ENCODE measurements at regions not wholly inside any gene's neighbourhood (a gene's known extent, or its start where the extent isn't known, plus 50 kb on each side); places are given as distances from the start of the nearest gene placed in this dataset.
"Not testable (repeated sequence)": the region's sequence is repeated elsewhere in the genome, so short reads cannot be mapped to it uniquely, and the experiment has no call there.

DNA sequence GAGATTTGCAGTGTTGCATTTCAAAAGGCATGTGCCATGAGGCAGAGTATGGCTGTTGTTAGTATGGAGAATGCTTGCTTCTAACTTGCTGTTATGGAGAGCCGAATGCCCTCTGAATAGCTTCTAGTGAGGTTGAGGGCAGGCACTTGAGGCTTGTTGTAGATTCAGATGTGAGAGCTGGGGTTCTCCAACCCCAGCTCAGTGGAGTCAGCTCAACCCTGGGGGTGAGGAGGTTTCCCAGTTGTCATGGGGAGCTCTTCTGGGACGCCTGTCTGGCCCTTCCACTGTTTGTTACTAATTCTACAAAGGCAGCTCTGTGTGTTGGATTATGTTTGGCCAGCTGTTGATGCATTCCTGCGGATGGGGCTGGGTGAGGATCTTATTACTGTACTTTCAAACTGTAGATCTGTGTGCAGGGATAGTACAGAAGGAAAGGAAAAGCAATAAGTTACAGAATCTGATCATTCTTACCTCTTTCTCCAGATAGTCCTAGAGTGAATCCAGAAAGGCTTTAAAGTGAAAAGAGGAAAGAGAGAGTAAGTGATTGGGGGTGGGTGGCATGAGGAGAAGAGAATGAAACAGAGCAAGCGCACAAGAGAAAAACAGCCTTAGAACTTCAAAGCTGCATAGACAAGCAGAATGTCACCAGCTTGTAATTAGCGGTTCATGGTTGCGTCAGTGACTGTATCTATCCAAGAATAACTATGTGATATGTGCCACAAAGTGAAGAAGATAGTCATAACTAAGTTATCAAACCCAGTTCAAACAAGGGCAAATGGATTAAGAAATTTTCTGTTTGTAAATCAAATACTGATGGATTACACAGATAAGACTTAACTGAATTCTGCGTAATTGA, 148.7 kb downstream of the PRL start:
- no peak overlapping the region for H3K9ac ChIP-seq (ENCODE audit: low read depth, low read length)

DNA sequence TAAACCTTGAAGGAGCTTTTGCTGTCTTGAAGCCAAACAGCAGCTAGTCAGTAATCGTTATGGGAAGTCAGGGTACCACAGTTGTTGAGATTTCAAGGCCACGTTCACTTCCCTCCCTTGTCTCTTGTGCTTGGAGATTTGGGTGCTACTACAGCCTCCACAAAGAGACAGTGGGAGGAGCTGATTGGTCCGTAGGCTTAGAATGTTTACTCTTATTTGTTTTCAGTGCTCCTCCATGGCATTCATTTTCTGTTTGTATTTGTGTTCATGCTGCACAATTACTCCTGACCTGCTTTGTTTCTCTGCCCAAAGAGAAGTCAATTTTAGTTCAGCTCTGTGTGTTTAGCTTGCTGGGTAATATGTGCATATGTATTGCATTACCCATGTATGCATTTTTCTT, 147.7 kb downstream of the PRL start:
- Histone ChIP-seq H3K27me3 (ENCODE audit: control insufficient read depth, insufficient read depth, low read length) (no peaks in the 10 kb centered on the region), H3K4me3 (ENCODE audit: low read depth, low read length) (no peak overlapping the region), H3K9ac (ENCODE audit: low read depth, low read length) (no peak overlapping the region), H3K9me3 (ENCODE audit: control insufficient read depth, insufficient read depth, low read length) (no peaks in the 10 kb centered on the region), H3K36me3 (ENCODE audit: control insufficient read depth, insufficient read depth, low read length) (no peaks in the 10 kb centered on the region), H3K4me1 (ENCODE audit: control insufficient read depth, insufficient read depth, low read length) (peaks cover 29% of the 10 kb centered on the region)

More for the DNA sequence above, 148.7 kb downstream of the PRL start:
- Histone ChIP-seq H3K9me3 (ENCODE audit: control insufficient read depth, insufficient read depth, low read length) (no peaks in the 10 kb centered on the region), H3K36me3 (ENCODE audit: control insufficient read depth, insufficient read depth, low read length) (no peaks in the 10 kb centered on the region), H3K4me1 (ENCODE audit: control insufficient read depth, insufficient read depth, low read length) (peaks cover 29% of the 10 kb centered on the region), H3K4me3 (ENCODE audit: low read depth, low read length) (no peak overlapping the region), H3K27me3 (ENCODE audit: control insufficient read depth, insufficient read depth, low read length) (no peaks in the 10 kb centered on the region)

DNA sequence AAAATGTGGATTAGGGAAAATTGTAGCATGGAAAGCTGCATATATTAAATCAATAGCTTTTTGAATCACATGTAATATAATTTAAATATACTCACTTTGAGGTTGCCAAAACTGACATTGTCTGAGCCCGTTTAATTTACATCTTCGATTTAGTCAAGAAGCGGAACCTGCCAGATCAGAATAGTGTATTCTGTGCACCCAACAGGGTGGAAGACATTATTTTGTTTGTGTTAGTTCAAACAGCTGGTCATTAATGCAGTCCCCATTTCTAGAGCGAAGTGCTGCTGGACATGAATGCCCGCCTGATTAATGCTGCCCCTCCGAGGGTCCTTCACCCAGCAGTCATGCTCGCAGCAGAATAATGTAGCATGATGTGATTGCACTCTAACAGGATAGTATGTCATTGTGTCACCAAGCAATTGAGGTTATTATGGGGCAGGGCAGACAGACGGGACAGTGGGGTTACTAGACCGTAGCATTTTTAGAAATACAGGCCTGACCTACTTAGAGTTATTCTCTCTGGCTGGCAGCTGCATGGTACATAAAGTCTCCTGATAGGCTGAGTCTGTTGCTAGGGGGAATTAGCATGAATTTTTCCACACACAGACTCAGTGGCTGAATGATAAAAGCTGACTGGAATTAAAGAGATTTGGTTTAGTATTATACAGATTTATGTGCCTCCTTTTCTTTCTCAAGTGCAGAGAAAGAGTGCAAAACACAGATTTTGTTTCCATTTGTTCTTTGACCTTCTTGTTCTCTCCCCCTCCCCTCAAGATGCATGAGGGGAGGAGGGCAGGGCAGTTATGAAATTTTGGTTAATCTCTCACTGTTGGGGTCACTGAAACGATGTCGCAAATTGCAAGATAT, 147.1 kb downstream of the PRL start:
- peaks cover 29% of the 10 kb centered on the region for H3K4me1 ChIP-seq (ENCODE audit: control insufficient read depth, insufficient read depth, low read length)

GRCh38 chr6:22150368-22151035, 146.3 kb downstream of the PRL start:
- H3K9ac ChIP-seq (ENCODE audit: low read depth, low read length) = no peak overlapping the region
- H3K4me1 ChIP-seq (ENCODE audit: control insufficient read depth, insufficient read depth, low read length) = peaks cover 24% of the 10 kb centered on the region
- no peaks in the 10 kb centered on the region for H3K36me3 ChIP-seq (ENCODE audit: control insufficient read depth, insufficient read depth, low read length)
- no peaks in the 10 kb centered on the region for H3K27me3 ChIP-seq (ENCODE audit: control insufficient read depth, insufficient read depth, low read length)
- no peaks in the 10 kb centered on the region for H3K9me3 ChIP-seq (ENCODE audit: control insufficient read depth, insufficient read depth, low read length)
- no peak overlapping the region for H3K4me3 ChIP-seq (ENCODE audit: low read depth, low read length)

More for the DNA sequence above, 147.1 kb downstream of the PRL start:
- Histone ChIP-seq H3K9me3 (ENCODE audit: control insufficient read depth, insufficient read depth, low read length) (no peaks in the 10 kb centered on the region), H3K36me3 (ENCODE audit: control insufficient read depth, insufficient read depth, low read length) (no peaks in the 10 kb centered on the region), H3K9ac (ENCODE audit: low read depth, low read length) (no peak overlapping the region), H3K4me3 (ENCODE audit: low read depth, low read length) (no peak overlapping the region), H3K27me3 (ENCODE audit: control insufficient read depth, insufficient read depth, low read length) (no peaks in the 10 kb centered on the region)

DNA sequence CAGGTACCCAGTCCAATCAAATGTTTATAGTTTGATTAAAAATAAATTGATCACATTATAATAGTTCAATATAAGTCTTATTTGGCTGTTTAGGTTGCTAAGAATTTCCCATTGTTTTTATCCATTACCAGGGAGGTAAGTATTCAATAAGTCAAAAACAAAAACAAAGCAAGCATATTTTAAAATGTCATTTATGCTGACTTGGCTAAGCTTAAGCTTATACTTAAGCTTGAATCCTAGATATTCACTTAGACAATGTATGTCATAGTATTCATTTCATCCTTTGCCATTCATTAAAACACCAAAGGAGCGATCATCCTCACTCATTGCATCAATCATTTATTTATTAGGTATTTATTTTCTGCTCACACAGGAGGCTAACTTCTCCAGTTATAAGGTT, 144.9 kb downstream of the PRL start:
- Histone ChIP-seq H3K9me3 (ENCODE audit: control insufficient read depth, insufficient read depth, low read length) (no peaks in the 10 kb centered on the region), H3K4me3 (ENCODE audit: low read depth, low read length) (no peak overlapping the region), H3K27me3 (ENCODE audit: control insufficient read depth, insufficient read depth, low read length) (no peaks in the 10 kb centered on the region), H3K4me1 (ENCODE audit: control insufficient read depth, insufficient read depth, low read length) (peaks cover 17% of the 10 kb centered on the region), H3K9ac (ENCODE audit: low read depth, low read length) (no peak overlapping the region), H3K36me3 (ENCODE audit: control insufficient read depth, insufficient read depth, low read length) (no peaks in the 10 kb centered on the region)

GRCh38 chr6:22152841-22153240, 144.0 kb downstream of the PRL start:
- Histone ChIP-seq H3K9ac (ENCODE audit: low read depth, low read length) (no peak overlapping the region), H3K36me3 (ENCODE audit: control insufficient read depth, insufficient read depth, low read length) (no peaks in the 10 kb centered on the region), H3K4me3 (ENCODE audit: low read depth, low read length) (no peak overlapping the region), H3K27me3 (ENCODE audit: control insufficient read depth, insufficient read depth, low read length) (no peaks in the 10 kb centered on the region), H3K9me3 (ENCODE audit: control insufficient read depth, insufficient read depth, low read length) (no peaks in the 10 kb centered on the region), H3K4me1 (ENCODE audit: control insufficient read depth, insufficient read depth, low read length) (peaks cover 8% of the 10 kb centered on the region)

DNA sequence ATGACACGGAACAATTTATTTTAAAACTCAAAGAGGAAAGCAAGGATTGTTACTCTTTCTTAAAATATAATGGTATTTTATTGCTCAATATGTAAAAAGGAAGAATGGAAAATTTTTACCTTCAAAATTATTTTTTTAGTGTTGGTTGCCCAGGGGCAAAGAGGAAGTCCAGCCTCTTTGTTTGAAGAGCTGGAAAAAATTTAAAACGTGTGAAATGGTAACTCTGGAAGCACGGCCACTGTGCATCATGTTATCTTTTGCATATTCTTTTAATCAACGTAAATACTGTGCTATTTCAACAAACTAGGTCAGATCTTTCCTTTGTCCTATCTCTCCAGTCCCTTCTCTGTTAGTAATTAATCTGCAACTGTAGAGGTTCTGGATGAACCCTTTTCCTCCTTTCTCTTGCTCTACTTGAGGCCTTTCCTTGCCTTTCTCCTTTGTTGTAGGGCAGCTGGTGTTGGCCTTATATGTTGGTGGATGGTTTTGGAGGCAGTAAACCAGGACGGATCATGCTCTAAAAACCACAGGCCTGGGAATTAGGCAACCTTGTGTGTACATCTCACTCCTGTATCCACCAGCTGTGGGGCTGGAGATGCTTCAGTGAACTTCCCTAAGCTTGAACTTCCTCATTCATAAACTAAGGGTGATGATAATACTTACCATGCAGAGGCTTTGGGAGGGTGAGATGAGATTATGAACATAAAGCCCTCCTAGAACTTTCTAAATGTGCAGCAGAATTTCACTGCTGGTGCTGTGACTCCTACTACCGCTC, 143.3 kb downstream of the PRL start:
- H3K4me3 ChIP-seq (ENCODE audit: low read depth, low read length) = no peak overlapping the region
- H3K4me1 ChIP-seq (ENCODE audit: control insufficient read depth, insufficient read depth, low read length) = peaks cover 3% of the 10 kb centered on the region
- no peak overlapping the region for H3K9ac ChIP-seq (ENCODE audit: low read depth, low read length)
- H3K27me3 ChIP-seq (ENCODE audit: control insufficient read depth, insufficient read depth, low read length) = no peaks in the 10 kb centered on the region
- no peaks in the 10 kb centered on the region for H3K9me3 ChIP-seq (ENCODE audit: control insufficient read depth, insufficient read depth, low read length)
- no peaks in the 10 kb centered on the region for H3K36me3 ChIP-seq (ENCODE audit: control insufficient read depth, insufficient read depth, low read length)

DNA sequence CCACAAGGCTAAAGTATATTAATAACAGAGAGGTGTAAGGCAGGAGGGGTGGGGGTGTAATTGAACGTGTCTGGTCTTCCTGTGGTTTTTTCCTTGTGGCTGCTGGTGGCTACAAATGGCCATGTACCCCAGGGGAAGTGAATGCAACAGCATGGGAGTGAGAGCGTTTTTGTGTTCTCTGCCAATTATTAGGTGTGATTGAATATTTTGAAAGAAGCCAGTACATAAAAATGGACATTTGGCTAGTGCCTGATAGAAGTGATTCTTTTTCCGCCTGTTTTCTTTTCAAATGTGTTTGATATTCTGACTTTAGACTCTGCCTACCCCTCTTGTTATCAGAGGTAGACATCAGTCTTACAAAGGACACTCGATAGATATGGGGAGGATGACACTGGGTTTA, 141.3 kb downstream of the PRL start:
- Histone ChIP-seq H3K36me3 (ENCODE audit: control insufficient read depth, insufficient read depth, low read length) (no peaks in the 10 kb centered on the region), H3K9me3 (ENCODE audit: control insufficient read depth, insufficient read depth, low read length) (no peaks in the 10 kb centered on the region), H3K4me3 (ENCODE audit: low read depth, low read length) (no peak overlapping the region), H3K27me3 (ENCODE audit: control insufficient read depth, insufficient read depth, low read length) (no peaks in the 10 kb centered on the region), H3K4me1 (ENCODE audit: control insufficient read depth, insufficient read depth, low read length) (no peaks in the 10 kb centered on the region), H3K9ac (ENCODE audit: low read depth, low read length) (no peak overlapping the region)

DNA sequence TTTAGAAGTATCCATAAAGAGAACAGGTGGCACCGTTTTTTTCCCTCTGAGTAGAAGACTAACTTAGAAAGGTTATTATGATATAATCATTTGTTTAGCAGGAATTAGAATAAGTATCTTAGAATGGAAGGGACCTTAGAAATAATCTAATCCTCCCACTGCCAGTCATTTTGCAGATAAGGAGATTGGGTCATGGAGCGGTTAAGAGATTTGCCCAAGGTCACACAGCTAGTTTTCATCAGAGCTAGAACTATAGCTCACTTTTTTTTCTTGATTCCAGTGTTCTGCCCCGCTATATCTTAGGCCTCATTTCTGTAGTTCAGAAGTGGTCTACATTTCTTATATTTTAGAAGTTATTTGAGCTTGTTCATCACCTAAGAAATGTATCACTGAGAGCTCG, 139.6 kb downstream of the PRL start:
- Histone ChIP-seq H3K4me3 (ENCODE audit: low read depth, low read length) (no peak overlapping the region), H3K4me1 (ENCODE audit: control insufficient read depth, insufficient read depth, low read length) (no peaks in the 10 kb centered on the region), H3K9me3 (ENCODE audit: control insufficient read depth, insufficient read depth, low read length) (peaks cover 4% of the 10 kb centered on the region), H3K36me3 (ENCODE audit: control insufficient read depth, insufficient read depth, low read length) (no peaks in the 10 kb centered on the region), H3K27me3 (ENCODE audit: control insufficient read depth, insufficient read depth, low read length) (no peaks in the 10 kb centered on the region), H3K9ac (ENCODE audit: low read depth, low read length) (no peak overlapping the region)

- Histone ChIP-seq H3K27me3 (ENCODE audit: control insufficient read depth, insufficient read depth, low read length) (no peaks in the 10 kb centered on the region), H3K9me3 (ENCODE audit: control insufficient read depth, insufficient read depth, low read length) (peaks cover 4% of the 10 kb centered on the region), H3K36me3 (ENCODE audit: control insufficient read depth, insufficient read depth, low read length) (no peaks in the 10 kb centered on the region), H3K4me1 (ENCODE audit: control insufficient read depth, insufficient read depth, low read length) (no peaks in the 10 kb centered on the region), H3K9ac (ENCODE audit: low read depth, low read length) (no peak overlapping the region), H3K4me3 (ENCODE audit: low read depth, low read length) (no peak overlapping the region)
These were observed 132.6 kb downstream of the PRL start for GRCh38 chr6:22164236-22164635.

- H3K36me3 ChIP-seq (ENCODE audit: control insufficient read depth, insufficient read depth, low read length); H3K27me3 ChIP-seq (ENCODE audit: control insufficient read depth, insufficient read depth, low read length): not testable (repeated sequence)
These were observed 125.8 kb downstream of the PRL start for GRCh38 chr6:22171006-22171405.

More at GRCh38 chr6:22171006-22171405, 125.8 kb downstream of the PRL start:
- H3K9ac ChIP-seq (ENCODE audit: low read depth, low read length); H3K4me3 ChIP-seq (ENCODE audit: low read depth, low read length); H3K4me1 ChIP-seq (ENCODE audit: control insufficient read depth, insufficient read depth, low read length): not testable (repeated sequence)
- H3K9me3 ChIP-seq (ENCODE audit: control insufficient read depth, insufficient read depth, low read length) = peaks cover 13% of the 10 kb centered on the region

All from iPS-15b (cell line).